ENCODE measurements at regions not wholly inside any gene's neighbourhood (a gene's known extent, or its start where the extent isn't known, plus 50 kb on each side); places are given as distances from the start of the nearest gene placed in this dataset.

- Histone ChIP-seq H3K4me3 (no peak overlapping the region), H3K36me3 (no peaks in the 10 kb centered on the region), H3K27ac (no peak overlapping the region), H3K9me3 (no peaks in the 10 kb centered on the region), H3K27me3 (no peaks in the 10 kb centered on the region), H3K4me1 (peaks cover 0 to 36% (median 6%) of the 10 kb centered on the region in 4 donors)
- 86% methylated on average over 3 of the region's 3 CpGs for WGBS (ENCODE audit: insufficient coverage, low coverage, low lambda C conversion rate, missing lambda C conversion rate)
- DNase-seq (no peak), ATAC-seq (no peak)
- TF ChIP-seq, protein P1, sequence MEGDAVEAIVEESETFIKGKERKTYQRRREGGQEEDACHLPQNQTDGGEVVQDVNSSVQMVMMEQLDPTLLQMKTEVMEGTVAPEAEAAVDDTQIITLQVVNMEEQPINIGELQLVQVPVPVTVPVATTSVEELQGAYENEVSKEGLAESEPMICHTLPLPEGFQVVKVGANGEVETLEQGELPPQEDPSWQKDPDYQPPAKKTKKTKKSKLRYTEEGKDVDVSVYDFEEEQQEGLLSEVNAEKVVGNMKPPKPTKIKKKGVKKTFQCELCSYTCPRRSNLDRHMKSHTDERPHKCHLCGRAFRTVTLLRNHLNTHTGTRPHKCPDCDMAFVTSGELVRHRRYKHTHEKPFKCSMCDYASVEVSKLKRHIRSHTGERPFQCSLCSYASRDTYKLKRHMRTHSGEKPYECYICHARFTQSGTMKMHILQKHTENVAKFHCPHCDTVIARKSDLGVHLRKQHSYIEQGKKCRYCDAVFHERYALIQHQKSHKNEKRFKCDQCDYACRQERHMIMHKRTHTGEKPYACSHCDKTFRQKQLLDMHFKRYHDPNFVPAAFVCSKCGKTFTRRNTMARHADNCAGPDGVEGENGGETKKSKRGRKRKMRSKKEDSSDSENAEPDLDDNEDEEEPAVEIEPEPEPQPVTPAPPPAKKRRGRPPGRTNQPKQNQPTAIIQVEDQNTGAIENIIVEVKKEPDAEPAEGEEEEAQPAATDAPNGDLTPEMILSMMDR (IDR thresholded peaks at IDR 0.05) = no peak
- no peak for TF ChIP-seq POLR2A (IDR thresholded peaks at IDR 0.05)
- intact Hi-C loops (cut with DNase I) = no loop called here
Measured at GRCh38 chr12:69057742-69058141, 124.8 kb upstream of the CPM start.

DNA sequence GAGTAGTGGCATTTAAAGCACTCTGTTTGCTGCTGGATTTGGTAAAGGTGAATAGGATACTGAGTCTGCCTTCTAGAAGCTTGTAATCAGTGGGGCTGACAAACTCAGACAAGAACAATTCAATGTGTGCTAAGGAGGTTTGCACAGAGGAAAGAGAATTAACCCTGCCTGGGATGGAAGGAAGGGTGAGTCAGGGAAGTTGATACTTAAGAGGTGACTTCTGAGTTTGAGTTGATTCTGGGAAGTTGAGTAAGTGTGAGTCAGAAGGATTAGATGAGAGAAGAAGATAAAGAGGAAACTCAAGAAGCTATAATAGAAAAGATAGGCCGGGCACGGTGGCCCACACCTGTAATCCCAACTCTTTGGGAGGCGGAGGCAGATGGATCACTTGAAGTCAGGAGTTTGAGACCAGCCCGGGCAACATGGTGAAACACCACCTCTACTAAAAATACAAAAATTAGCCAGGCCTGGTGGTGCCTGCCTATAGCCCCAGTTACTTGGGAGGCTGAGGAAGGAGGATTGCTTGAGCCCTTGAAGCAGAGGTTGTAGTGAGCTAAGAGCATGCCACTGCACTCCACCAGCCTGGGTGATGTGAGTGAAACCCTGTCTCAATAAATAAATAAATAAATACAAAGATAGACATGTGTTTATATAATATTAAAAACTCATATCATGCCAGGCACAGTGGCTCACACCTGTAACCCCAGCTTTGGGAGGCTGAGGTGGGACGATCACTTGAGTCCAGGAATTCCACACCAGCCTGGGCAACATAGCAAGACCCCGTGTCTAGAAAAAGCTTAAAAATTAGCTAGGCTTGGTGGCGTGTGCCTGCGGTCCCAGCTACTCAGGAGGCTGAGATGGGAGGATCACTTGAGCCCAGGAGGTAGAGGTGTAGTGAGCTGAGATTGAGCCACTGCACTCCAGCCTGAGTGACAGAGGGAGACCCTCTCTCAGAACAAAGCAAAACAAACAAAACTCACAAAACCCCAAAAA, 126.8 kb upstream of the CPM start:
- intact Hi-C loops (cut with DNase I) = no loop called here
- TF ChIP-seq, protein P1 (IDR thresholded peaks at IDR 0.05) = no peak
- no peak for TF ChIP-seq POLR2A (IDR thresholded peaks at IDR 0.05)

DNA sequence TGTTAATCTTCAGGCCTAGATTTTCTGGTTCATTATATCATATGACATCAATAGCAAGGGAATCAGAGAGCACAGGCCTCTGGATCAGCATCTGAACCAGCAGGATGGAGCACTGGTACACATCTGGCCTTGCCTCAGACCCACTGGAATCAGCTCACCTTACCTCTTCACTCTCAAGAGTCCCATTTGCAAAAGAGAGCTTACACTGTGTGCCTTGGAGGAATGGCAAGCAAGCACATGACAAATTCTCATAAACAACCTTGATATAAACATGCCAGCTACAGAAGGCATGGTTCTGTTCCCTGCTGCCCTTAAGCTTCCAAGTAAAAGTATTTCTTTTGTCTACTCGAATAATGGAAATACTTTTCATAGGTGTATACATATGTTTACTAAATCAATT, 128.6 kb upstream of the CPM start:
- H3K4me1 ChIP-seq = peaks cover 0 to 10% (median 0%) of the 10 kb centered on the region in 4 donors
- no peaks in the 10 kb centered on the region for H3K36me3 ChIP-seq
- intact Hi-C loops (cut with DNase I) = no loop called here
- no peak for TF ChIP-seq POLR2A (IDR thresholded peaks at IDR 0.05)
- TF ChIP-seq, protein P1 (IDR thresholded peaks at IDR 0.05) = no peak
- H3K9me3 ChIP-seq = no peaks in the 10 kb centered on the region
- ATAC-seq (no peak), DNase-seq (no peak)
- no peak overlapping the region for H3K27ac ChIP-seq
- WGBS (ENCODE audit: insufficient coverage, low coverage, low lambda C conversion rate, missing lambda C conversion rate) = 77% methylated on average over 1 of the region's 1 CpG
- no peaks in the 10 kb centered on the region for H3K27me3 ChIP-seq
- H3K4me3 ChIP-seq = no peak overlapping the region

More for the DNA sequence above, 126.8 kb upstream of the CPM start:
- DNase-seq = no peak
- H3K27me3 ChIP-seq = no peaks in the 10 kb centered on the region
- H3K27ac ChIP-seq = no peak overlapping the region
- H3K4me3 ChIP-seq = no peak overlapping the region
- no peak for ATAC-seq
- peaks cover 0 to 22% (median 2%) of the 10 kb centered on the region in 4 donors for H3K4me1 ChIP-seq
- H3K36me3 ChIP-seq = no peaks in the 10 kb centered on the region
- no peaks in the 10 kb centered on the region for H3K9me3 ChIP-seq
- WGBS (ENCODE audit: insufficient coverage, low coverage, low lambda C conversion rate, missing lambda C conversion rate) = 77% methylated on average over 5 of the region's 8 CpGs

GRCh38 chr12:69062621-69063237, 129.8 kb upstream of the CPM start:
- Histone ChIP-seq H3K9me3 (no peaks in the 10 kb centered on the region), H3K27ac (no peak overlapping the region)
- intact Hi-C loops (cut with DNase I) = no loop called here

More at GRCh38 chr12:69062621-69063237, 129.8 kb upstream of the CPM start:
- WGBS (ENCODE audit: insufficient coverage, low coverage, low lambda C conversion rate, missing lambda C conversion rate) = 83% methylated on average over 3 of the region's 3 CpGs
- H3K4me1 ChIP-seq = peaks cover 0 to 16% (median 0%) of the 10 kb centered on the region in 4 donors
- no peaks in the 10 kb centered on the region for H3K27me3 ChIP-seq
- no peak for DNase-seq
- no peak for ATAC-seq
- H3K36me3 ChIP-seq = no peaks in the 10 kb centered on the region
- no peak for TF ChIP-seq POLR2A (IDR thresholded peaks at IDR 0.05)
- TF ChIP-seq, protein P1 (IDR thresholded peaks at IDR 0.05) = no peak
- no peak overlapping the region for H3K4me3 ChIP-seq
